ENCODE measurements at regions not wholly inside any gene's neighbourhood (a gene's known extent, or its start where the extent isn't known, plus 50 kb on each side); places are given as distances from the start of the nearest gene placed in this dataset.
"Not testable (repeated sequence)": the region's sequence is repeated elsewhere in the genome, so short reads cannot be mapped to it uniquely, and the experiment has no call there.

DNA sequence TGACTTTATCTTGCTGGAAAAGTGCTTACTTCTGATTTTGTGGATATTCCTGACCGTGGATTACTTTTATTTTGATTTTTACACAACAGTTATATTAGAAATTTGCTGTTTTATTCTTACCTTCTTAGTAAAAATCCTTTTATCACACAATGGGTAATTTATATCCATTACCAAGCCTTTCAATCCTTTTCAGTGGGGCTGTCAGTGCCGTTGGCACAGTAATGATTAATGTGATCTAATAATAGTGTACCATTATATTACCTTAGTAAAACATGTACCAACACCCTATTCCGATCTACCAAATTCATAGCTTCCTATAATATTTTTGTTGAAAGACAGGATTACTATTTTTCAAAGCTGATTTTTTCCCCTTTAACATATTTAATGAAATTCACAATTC lies 87.3 kb upstream of the ZNF536 start:
- DNase-seq (no peak), ATAC-seq (no peak)
- H3K27me3 ChIP-seq (ENCODE audit: control insufficient read depth, insufficient read depth): no peaks in the 10 kb centered on the region
- 76% methylated on average over 3 of the region's 3 CpGs for WGBS
- intact Hi-C loops (cut with DNase I): no loop called here
- no peaks in the 10 kb centered on the region for H3K9me3 ChIP-seq (ENCODE audit: control insufficient read depth, low read length)
- H3K4me1 ChIP-seq (ENCODE audit: control insufficient read depth, insufficient read depth, low read length): no peaks in the 10 kb centered on the region
- H3K27ac ChIP-seq (ENCODE audit: low read length): no peak overlapping the region
- H3K4me3 ChIP-seq (ENCODE audit: low read length): no peak overlapping the region

GRCh38 chr19:30286378-30286777 lies 85.8 kb upstream of the ZNF536 start:
- DNase-seq (no peak), ATAC-seq (no peak)
- H3K4me3 ChIP-seq (ENCODE audit: low read length): no peak overlapping the region
- H3K4me1 ChIP-seq (ENCODE audit: control insufficient read depth, insufficient read depth, low read length): no peaks in the 10 kb centered on the region
- H3K27me3 ChIP-seq (ENCODE audit: control insufficient read depth, insufficient read depth): no peaks in the 10 kb centered on the region
- WGBS: 81% methylated on average over 3 of the region's 3 CpGs
- no peak overlapping the region for H3K27ac ChIP-seq (ENCODE audit: low read length)
- intact Hi-C loops (cut with DNase I): no loop called here
- H3K9me3 ChIP-seq (ENCODE audit: control insufficient read depth, low read length): no peaks in the 10 kb centered on the region

DNA sequence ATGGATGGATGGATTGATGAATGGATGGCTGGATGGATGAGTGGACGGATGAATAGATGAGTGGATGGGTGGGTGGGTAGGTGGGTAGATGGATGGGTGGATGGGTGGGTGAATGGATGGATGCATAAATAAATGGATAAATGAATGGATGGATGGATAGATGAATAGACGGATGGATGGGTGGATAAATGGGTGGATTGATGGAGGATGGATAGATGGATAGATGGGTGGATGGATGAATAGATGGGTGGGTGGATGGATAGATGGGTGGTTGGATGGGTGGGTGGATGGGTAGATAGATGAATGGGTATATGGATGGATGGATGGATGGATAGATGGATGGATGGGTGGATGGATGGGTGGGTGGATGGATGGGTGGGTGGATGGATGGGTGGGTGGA lies 84.9 kb upstream of the ZNF536 start:
- no peak for DNase-seq
- H3K4me1 ChIP-seq (ENCODE audit: control insufficient read depth, insufficient read depth, low read length): no peaks in the 10 kb centered on the region
- ATAC-seq: no peak
- H3K9me3 ChIP-seq (ENCODE audit: control insufficient read depth, low read length): no peaks in the 10 kb centered on the region
- H3K27ac ChIP-seq (ENCODE audit: low read length): no peak overlapping the region
- H3K27me3 ChIP-seq (ENCODE audit: control insufficient read depth, insufficient read depth): no peaks in the 10 kb centered on the region
- 90% methylated on average over 2 of the region's 2 CpGs for WGBS
- no peak overlapping the region for H3K4me3 ChIP-seq (ENCODE audit: low read length)
- intact Hi-C loops (cut with DNase I): no loop called here

DNA sequence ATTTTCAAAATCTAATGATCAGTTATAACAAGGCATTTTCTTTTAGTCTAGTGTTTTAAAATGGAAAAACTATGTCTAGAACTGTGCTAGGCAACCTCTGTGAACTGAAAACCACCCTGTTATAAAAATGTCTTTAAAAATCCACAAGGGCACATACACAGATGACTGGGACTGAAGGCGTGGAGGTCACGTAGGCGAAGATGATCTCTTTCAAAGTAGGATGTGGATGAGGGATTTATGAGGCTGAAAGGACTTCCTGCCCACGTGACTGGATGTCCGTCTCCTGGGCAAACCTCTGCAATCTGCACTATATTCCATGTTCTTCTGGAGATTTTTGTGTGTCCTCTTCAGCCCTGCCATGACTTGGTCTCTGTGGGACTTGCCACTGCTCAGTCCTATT lies 84.2 kb upstream of the ZNF536 start:
- Histone ChIP-seq H3K4me3 (ENCODE audit: low read length) (no peak overlapping the region), H3K27ac (ENCODE audit: low read length) (no peak overlapping the region), H3K27me3 (ENCODE audit: control insufficient read depth, insufficient read depth) (no peaks in the 10 kb centered on the region), H3K4me1 (ENCODE audit: control insufficient read depth, insufficient read depth, low read length) (no peaks in the 10 kb centered on the region), H3K9me3 (ENCODE audit: control insufficient read depth, low read length) (no peaks in the 10 kb centered on the region)
- intact Hi-C loops (cut with DNase I): no loop called here
- DNase-seq (no peak), ATAC-seq (no peak)
- 86% methylated on average over 5 of the region's 5 CpGs for WGBS

DNA sequence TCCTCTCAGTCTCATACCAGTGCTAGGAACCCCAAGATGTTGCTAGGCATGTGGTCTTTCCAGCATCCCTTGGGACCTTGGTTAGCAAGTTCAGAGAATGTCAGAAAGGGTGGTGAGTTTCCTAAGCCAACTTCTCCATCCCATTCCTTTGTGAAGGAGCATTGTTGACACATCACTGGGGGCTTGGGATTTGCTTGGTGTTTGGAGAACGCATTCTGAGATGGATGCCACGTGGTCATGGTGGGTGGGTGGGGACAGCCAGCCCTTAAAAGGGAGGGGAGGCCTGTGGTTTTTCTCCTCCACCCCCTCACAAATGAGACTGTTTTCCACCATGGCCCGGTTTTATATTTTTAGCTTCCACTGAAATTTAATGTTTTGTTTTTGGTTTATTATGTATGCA lies 83.3 kb upstream of the ZNF536 start:
- DNase-seq (no peak), ATAC-seq (no peak)
- Histone ChIP-seq H3K4me1 (ENCODE audit: control insufficient read depth, insufficient read depth, low read length) (no peaks in the 10 kb centered on the region), H3K4me3 (ENCODE audit: low read length) (no peak overlapping the region), H3K27me3 (ENCODE audit: control insufficient read depth, insufficient read depth) (no peaks in the 10 kb centered on the region), H3K9me3 (ENCODE audit: control insufficient read depth, low read length) (no peaks in the 10 kb centered on the region), H3K27ac (ENCODE audit: low read length) (no peak overlapping the region)
- 84% methylated on average over 3 of the region's 3 CpGs for WGBS
- intact Hi-C loops (cut with DNase I): no loop called here

GRCh38 chr19:30289336-30289735 lies 82.8 kb upstream of the ZNF536 start:
- intact Hi-C loops (cut with DNase I): no loop called here
- Histone ChIP-seq H3K4me1 (ENCODE audit: control insufficient read depth, insufficient read depth, low read length) (no peaks in the 10 kb centered on the region), H3K4me3 (ENCODE audit: low read length) (no peak overlapping the region), H3K27ac (ENCODE audit: low read length) (no peak overlapping the region), H3K27me3 (ENCODE audit: control insufficient read depth, insufficient read depth) (no peaks in the 10 kb centered on the region), H3K9me3 (ENCODE audit: control insufficient read depth, low read length) (no peaks in the 10 kb centered on the region)
- no peak for DNase-seq
- WGBS: 84% methylated on average over 9 of the region's 9 CpGs
- ATAC-seq: no peak

DNA sequence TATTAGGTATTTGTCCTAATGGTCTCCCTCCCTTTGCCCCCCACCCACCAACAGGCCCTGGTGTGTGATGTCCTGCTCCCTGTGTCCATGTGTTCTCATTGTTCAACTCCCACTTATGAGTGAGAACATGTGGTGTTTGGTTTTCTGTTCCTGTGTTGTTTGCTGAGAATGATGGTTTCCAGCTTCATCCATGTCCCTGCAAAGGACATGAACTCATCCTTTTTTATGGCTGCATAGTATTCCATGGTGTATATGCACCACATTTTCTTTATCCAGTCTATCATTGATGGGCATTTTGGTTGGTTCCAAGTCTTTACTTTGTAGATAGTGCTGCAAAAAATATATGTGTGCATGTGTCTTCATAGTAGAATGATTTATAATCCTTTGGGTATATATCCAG lies 81.4 kb upstream of the ZNF536 start:
- H3K9me3 ChIP-seq (ENCODE audit: control insufficient read depth, low read length); H3K27ac ChIP-seq (ENCODE audit: low read length); ATAC-seq; H3K4me1 ChIP-seq (ENCODE audit: control insufficient read depth, insufficient read depth, low read length); intact Hi-C loops (cut with DNase I); H3K4me3 ChIP-seq (ENCODE audit: low read length); DNase-seq; H3K27me3 ChIP-seq (ENCODE audit: control insufficient read depth, insufficient read depth): not testable (repeated sequence)

DNA sequence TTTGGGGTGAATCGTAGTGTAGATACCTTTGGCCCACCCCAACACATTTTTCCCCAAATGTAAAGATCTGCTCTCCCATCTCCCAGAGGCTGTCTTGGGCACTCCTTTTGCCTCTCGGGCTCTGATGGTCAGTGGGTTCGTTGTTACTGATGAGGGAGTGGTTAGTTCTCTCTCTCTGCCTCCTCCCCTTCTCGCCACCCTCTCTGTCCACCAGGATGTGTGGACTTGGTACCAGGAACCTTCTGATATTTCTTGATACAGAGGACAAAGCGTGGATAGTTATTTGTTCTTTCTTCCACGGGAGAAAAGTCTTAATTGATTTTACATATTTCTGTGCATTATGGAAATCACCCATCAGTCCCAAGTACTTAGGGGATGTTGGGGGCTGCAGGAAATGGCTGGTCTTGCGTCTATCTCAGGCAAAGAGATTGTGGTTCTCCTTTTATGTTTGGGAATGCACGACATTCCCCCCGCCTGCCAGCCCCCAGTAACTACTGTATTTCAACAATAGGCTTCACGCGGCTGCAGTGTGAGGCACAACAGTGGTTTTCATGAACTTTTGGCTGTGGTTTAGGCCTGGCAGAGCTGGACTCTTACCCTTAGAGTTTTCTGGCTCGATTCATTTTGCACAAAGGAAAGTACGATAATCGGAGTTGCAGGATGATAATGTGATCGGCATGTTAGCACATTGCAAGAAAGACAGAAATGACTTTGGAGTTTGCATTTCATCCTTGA lies 79.0 kb upstream of the ZNF536 start:
- Histone ChIP-seq H3K27me3 (ENCODE audit: control insufficient read depth, insufficient read depth) (no peaks in the 10 kb centered on the region), H3K9me3 (ENCODE audit: control insufficient read depth, low read length) (no peaks in the 10 kb centered on the region), H3K4me3 (ENCODE audit: low read length) (no peak overlapping the region), H3K27ac (ENCODE audit: low read length) (no peak overlapping the region), H3K4me1 (ENCODE audit: control insufficient read depth, insufficient read depth, low read length) (no peaks in the 10 kb centered on the region)
- WGBS: 65% methylated on average over 15 of the region's 15 CpGs
- intact Hi-C loops (cut with DNase I): no loop called here
- ATAC-seq (no peak), DNase-seq (no peak)

DNA sequence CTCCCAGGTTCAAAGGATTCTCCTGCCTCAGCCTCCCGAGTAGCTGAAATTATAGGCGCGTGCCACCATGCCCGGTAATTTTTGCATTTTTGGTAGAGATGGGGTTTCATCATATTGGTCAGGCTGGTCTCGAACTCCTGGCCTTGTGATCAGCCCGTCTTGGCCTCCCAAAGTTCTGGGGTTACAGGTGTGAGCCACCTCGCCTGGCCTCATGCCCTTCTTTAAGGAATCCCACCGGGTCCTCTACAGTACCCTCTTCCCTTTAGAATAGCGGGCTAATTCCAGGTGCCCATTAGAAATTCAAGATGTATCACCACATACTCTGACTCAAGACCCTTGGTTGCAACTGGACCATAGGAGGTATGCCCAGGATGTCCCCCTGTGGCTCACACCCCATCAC lies 74.2 kb upstream of the ZNF536 start:
- H3K4me1 ChIP-seq (ENCODE audit: control insufficient read depth, insufficient read depth, low read length): no peaks in the 10 kb centered on the region
- no peak overlapping the region for H3K27ac ChIP-seq (ENCODE audit: low read length)
- no peak overlapping the region for H3K4me3 ChIP-seq (ENCODE audit: low read length)
- intact Hi-C loops (cut with DNase I): no loop called here
- DNase-seq: no peak
- H3K9me3 ChIP-seq (ENCODE audit: control insufficient read depth, low read length): no peaks in the 10 kb centered on the region
- no peaks in the 10 kb centered on the region for H3K27me3 ChIP-seq (ENCODE audit: control insufficient read depth, insufficient read depth)
- no peak for ATAC-seq
- WGBS: 88% methylated on average over 9 of the region's 9 CpGs

DNA sequence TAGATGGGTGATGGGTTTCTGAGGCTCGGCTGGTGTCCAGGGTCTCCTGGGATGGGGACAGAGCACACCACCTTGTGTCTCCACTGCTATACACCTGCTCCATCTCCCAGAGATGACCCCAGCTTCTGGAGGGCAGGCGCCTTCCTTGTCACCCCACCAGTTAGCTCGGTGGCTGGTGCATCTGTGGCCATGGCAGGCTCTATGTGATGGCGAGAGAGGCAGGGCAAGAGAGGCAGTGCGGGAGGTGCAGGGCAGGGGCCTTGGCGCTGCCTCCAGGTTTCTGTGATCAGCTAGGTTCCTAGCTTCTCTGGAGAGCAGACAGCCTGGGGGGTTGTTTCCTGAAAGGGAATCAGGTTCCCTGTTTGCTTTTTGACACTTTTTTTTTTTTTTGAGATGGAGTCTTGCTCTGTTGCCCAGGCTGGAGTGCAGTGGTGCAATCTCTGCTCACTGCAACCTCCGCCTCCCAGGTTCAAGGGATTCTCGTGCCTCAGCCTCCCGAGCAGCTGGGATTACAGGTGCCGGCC lies 69.0 kb upstream of the ZNF536 start:
- peak in 1 of 3 donors; percentile 4 for DNase-seq
- H3K27ac ChIP-seq (ENCODE audit: low read length): no peak overlapping the region
- H3K27me3 ChIP-seq (ENCODE audit: control insufficient read depth, insufficient read depth): no peaks in the 10 kb centered on the region
- H3K9me3 ChIP-seq (ENCODE audit: control insufficient read depth, low read length): no peaks in the 10 kb centered on the region
- intact Hi-C loops (cut with DNase I): no loop called here
- no peaks in the 10 kb centered on the region for H3K4me1 ChIP-seq (ENCODE audit: control insufficient read depth, insufficient read depth, low read length)
- 87% methylated on average over 10 of the region's 10 CpGs for WGBS
- H3K4me3 ChIP-seq (ENCODE audit: low read length): no peak overlapping the region
- no peak for ATAC-seq

DNA sequence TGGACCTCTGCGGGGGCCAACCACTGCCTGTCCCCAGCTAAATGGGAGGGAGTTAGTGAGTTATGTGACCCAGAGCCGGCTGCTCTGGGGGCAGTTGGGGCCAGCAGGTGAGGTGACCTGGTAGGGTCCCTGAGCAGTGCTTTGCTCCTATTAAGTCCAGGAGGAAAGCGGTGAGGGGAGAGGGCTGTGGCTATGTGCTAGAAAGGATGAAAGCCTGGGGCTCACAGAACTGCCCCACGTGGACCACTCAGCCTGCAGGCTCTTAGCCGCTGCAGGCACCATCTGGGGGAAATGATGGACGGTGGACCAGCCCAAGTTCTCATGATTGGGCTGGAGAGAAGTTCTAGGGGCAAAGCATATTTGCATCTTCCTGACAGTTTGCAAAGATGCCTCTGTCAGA lies 67.6 kb upstream of the ZNF536 start:
- no peaks in the 10 kb centered on the region for H3K4me1 ChIP-seq (ENCODE audit: control insufficient read depth, insufficient read depth, low read length)
- ATAC-seq (no peak), DNase-seq (no peak)
- H3K4me3 ChIP-seq (ENCODE audit: low read length): no peak overlapping the region
- H3K27me3 ChIP-seq (ENCODE audit: control insufficient read depth, insufficient read depth): no peaks in the 10 kb centered on the region
- no peak overlapping the region for H3K27ac ChIP-seq (ENCODE audit: low read length)
- no peaks in the 10 kb centered on the region for H3K9me3 ChIP-seq (ENCODE audit: control insufficient read depth, low read length)
- 84% methylated on average over 6 of the region's 6 CpGs for WGBS
- intact Hi-C loops (cut with DNase I): no loop called here
